HG03039 (cell line): ENCODE measurements at regions not wholly inside any gene's neighbourhood (a gene's known extent, or its start where the extent isn't known, plus 50 kb on each side); places are given as distances from the start of the nearest gene placed in this dataset.
"Not testable (repeated sequence)": the region's sequence is repeated elsewhere in the genome, so short reads cannot be mapped to it uniquely, and the experiment has no call there.

Experiments
- ATAC-seq: cut with Tn5 transposase; IDR thresholded peaks from one replicate; pipeline ENCODE4 v1.9.1; 2021; ENCODE audit warnings: mild to moderate bottlenecking, moderate library complexity; ENCODE audit not compliant: unreplicated experiment

- ATAC-seq = not testable (repeated sequence)
These were observed 243.3 kb downstream of the TTC6 start for GRCh38 chr14:37838778-37839177.

DNA sequence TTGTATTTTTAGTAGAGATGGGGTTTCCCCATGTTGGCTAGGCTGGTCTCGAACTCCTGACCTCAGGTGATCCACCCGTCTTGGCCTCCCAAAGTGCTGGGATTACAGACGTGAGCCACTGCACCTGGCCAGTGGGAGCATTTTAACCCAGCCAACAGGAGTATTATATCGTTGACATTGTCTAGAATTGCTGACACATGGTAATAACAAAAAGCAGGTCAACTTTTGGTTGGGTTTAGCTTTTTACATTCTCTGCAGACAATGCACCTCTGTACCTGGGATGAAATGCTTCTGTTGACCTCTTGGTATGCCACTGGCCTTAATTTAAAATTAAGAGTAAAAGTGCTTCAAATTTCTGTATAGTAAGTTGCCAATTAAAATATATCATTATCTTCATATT is 245.6 kb downstream of the TTC6 start:
- ATAC-seq = not testable (repeated sequence)

DNA sequence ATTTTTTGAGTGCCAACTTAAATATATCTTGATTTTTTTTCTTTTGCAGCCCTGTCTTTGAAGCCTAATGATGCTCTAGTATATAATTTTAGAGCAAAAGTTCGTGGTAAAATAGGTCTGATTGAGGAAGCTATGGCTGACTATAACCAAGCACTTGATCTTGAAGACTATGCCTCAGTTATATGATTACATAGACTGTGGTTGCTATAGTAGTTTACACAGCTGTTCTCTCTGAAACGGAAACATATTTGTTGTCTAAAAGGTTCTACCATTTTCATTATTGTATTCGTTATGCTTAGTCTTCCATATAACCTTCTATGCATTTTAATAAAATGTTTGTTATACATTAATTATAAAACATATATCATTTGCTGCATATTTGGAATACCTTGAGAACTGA is 246.7 kb downstream of the TTC6 start:
- no peak for ATAC-seq

GRCh38 chr14:37843954-37844607 is 248.7 kb downstream of the TTC6 start:
- no peak for ATAC-seq

- no peak for ATAC-seq
These were observed 249.2 kb downstream of the TTC6 start for GRCh38 chr14:37844614-37845013.

DNA sequence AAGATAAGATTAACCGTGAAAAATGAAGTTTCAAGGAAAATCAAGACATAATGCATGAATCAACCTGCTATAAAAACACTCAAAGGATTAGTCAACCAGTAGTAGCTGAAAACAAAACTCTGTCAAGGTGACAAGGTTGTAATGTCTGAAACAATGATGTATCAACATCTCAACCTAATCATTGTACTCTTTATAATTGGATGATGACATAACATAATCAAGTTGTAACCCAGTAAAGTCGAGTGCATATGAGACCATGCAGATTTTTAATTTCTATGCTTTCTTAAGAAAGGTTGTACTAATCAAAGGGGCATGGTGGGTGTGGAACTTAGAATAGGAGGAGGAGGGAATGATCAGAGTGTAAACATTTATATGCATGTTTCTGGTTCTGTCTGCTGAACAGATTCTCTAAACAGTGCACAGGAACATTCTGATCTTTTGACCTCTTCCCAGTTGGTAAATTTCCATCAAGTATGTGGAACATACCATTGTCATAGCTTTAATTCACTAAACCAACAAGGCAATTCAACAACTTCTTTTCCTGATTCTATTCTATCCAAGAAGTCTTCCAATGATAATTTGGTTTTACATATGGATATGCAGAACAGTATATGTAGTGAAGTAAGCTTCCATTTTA is 253.7 kb downstream of the TTC6 start:
- ATAC-seq = no peak

DNA sequence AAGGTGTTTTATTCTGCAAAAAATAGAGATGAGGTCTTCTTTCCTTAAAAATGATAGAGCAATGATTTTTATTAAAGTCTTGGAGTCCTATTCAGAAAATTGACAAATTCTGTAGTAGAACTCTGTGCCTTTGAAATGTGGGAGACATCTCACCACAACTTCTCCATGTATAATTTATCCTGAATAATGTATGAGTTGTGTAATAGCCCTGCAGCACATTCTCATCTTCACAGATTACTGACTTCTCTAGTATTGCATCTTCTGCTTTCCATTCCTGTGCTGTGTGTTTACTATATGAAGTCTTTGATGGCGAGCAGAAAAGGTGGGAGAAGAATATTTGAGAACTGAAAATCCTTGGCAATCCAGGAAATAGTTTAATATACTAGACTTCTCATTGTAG is 255.6 kb downstream of the TTC6 start:
- ATAC-seq = no peak

DNA sequence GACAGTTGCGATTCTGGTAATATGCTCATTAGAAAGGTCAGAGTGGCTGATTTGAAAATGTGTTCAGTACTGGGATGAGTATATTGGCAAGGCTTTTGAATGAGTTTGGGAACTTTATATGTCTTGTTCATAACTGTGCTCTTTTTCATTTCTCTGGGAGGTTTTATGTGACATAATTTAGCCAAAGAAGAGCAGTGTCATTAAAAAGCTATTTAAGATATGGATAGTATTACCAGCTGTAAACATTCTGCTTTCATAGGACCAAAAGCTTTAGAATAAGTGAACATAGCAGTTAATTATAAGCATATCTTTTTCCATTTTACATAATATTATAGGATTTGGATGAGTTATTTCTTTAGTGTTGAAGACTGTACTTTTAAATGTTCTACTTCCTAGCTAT is 260.4 kb downstream of the TTC6 start:
- no peak for ATAC-seq

GRCh38 chr14:37857774-37858266 is 262.4 kb downstream of the TTC6 start:
- ATAC-seq = no peak

DNA sequence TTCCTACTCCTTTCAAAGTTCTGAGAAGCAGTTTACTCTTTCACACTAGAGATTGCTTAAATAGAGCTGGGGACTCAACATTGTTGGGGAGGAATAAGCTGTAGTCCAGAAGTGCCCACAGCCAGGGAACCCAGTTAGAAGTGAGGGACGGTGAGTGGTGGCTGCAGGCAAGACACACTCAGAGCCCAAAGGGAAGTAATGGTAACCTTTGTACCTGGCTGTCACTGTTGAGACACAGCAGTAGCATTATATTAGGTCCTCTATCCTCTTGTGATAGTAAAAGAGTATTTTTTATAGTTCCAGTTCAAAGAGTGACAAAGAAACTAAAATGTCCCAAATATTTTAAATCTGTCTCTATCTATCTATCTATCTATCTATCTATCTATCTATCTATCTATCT is 263.3 kb downstream of the TTC6 start:
- ATAC-seq = no peak

- ATAC-seq = no peak
These were observed 263.7 kb downstream of the TTC6 start for GRCh38 chr14:37859177-37859576.

DNA sequence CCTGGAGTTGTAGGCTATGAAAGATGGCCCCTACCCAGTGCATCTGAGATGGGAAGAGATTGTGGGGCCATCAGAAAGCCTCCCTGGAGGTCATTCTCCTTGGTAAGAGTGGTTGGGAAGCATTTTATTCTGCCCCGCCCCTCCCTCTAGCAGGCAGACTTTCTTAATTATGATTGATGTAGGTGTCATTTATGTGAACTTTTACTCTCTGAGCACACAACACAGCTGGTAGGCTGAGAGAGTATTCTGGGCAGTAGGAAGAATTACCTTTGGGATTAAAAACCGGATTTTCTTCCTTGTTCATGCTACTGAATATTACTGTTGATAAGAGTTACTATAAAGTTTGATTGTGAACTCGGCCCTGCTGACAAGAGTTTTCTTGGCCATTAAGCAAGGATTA is 266.8 kb downstream of the TTC6 start:
- ATAC-seq = no peak

GRCh38 chr14:37864128-37864527 is 268.7 kb downstream of the TTC6 start:
- no peak for ATAC-seq

- ATAC-seq = no peak
These were observed 269.7 kb downstream of the TTC6 start for GRCh38 chr14:37864861-37865718.

DNA sequence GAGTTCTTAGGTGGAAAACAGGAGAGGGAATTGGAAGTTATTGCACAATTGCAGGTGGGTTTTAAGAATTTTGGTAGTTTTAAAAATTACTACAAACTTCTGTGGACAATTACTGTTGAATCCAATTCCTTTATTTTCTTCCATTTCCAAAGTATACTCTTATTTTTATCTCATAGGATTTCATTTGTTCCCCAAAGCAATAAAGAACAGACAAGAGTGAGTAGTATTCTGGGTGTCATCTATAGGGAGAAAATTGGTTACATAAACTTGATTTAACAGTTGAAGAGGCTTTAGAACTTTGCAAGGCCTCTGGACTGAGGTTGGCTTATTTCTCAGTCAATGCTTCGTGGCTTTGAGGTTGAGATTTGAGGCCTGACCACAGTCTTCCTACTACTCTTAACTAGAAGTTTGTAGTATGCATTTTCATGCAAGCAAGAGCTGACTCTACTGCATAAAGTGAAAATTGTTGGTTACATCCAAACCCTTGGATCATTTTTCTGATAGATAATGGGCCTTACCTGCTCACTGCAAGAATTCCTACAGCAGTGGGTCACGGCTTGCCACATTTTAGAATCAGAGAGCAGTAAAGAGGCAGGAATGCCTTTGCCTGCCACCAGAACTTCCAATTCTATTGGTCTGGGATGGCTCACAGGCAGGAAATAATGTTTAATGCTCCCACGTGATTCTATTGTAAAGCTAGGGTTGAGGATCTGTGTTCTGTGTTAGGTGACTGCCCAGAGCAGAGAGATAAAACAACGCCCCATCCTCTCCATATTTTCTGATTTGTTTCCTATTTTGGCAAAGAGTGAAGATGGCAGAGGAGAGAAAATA is 270.5 kb downstream of the TTC6 start:
- no peak for ATAC-seq

DNA sequence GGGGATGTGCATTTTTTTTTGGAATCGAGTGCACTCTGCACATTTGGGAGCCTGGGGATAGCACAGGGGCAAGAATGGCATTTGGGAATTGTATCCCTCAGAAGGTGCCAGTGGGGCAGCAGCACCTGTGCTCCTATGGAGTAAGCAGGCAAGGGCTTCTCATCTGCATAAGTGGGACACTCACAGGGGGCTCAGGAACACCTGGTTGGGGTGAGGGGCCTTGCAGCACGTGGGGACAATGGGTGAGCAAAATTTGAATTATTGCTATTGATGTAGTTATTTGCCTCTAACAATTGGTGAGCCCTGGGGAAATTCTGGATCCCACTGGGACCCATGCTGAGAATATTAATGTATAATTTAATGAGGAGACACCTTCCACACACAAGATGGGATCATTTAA is 274.2 kb downstream of the TTC6 start:
- ATAC-seq = no peak

DNA sequence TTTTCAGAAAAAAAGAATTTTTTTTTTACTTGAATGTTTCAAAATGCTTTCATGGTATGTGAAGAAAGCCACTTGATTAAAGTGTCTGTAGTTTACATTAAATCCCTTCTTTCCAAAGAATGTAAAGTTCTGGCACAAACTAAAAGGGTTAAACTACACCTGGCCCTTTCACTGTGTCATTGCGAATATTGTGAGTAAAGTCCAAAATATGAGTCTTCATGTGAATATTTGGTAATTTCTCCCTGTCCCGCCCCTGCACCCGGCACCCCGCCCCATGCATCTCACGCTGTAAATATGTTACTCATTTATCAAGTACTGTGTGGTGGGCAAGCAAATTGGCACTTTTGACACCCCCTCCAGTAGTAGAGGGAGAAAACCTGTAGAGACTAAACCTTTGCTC is 274.7 kb downstream of the TTC6 start:
- ATAC-seq = no peak

DNA sequence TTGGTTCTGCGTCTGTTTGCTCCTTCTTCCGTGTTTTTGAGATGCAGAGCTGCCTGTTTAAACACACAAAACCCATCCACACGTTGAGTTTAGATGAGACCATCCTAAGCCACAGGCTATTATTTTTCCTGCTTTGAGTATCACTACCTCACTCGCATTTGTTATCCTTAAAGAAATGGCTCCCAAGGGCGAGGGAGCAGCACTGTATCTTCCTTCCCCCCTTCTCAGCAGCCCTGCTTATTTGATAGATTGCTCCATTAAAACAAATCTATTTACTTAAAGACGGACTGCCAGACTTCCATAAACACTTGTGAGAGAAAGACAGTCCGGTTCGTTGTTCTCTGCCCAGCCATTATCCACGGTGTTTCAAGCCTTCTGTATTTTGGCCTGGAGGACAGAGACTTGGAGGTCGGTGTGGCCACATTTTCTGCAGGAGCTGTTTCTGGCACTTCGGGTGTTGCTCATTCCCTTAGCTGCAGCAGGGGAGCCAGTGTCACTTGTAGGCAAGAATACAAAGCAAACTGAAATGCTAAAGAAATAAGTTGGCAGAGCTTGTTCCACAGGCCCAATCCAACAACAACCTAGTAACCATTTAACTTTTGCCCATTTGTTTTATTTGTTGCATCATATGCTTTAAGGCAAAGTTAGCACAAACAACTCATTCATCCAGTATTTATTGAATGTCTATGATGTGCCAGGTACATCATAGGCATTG is 275.4 kb downstream of the TTC6 start:
- no peak for ATAC-seq

GRCh38 chr14:37874065-37874428 is 278.6 kb downstream of the TTC6 start:
- not testable (repeated sequence) for ATAC-seq

DNA sequence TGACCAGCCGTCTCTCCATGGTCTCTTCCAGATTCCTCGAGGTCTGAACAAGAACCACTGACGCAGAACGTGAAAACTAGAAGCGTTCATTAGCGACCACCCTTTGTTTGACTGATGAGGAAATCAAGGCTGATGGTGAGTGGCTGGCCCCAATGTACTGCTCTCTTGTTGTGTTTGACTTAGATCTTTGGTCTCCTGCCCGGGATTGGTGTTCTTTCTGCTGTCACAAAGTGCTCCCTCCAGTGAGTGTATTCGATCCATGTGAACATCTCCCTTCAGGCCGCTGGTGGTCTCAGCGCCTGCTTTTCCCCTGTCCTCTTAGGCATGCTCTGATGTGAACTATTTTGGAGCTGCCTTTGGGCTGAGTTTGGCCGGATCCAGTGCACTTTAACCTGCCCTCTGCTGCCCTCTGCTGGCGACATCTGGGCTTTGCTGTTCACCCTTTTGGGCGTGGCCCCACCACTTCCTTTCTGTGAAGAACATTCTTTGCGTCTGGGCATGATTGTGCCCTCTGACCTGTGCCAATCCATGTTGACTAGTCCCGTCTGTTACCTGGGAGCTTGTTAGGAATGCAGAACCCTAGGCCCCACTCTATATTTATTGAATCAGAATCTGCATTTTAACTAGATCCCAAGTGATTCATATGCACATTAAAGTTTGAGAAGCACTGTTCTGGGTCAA is 279.1 kb downstream of the TTC6 start:
- peak; percentile 96 for ATAC-seq
